ENCODE measurements at regions not wholly inside any gene's neighbourhood (a gene's known extent, or its start where the extent isn't known, plus 50 kb on each side); places are given as distances from the start of the nearest gene placed in this dataset.

DNA sequence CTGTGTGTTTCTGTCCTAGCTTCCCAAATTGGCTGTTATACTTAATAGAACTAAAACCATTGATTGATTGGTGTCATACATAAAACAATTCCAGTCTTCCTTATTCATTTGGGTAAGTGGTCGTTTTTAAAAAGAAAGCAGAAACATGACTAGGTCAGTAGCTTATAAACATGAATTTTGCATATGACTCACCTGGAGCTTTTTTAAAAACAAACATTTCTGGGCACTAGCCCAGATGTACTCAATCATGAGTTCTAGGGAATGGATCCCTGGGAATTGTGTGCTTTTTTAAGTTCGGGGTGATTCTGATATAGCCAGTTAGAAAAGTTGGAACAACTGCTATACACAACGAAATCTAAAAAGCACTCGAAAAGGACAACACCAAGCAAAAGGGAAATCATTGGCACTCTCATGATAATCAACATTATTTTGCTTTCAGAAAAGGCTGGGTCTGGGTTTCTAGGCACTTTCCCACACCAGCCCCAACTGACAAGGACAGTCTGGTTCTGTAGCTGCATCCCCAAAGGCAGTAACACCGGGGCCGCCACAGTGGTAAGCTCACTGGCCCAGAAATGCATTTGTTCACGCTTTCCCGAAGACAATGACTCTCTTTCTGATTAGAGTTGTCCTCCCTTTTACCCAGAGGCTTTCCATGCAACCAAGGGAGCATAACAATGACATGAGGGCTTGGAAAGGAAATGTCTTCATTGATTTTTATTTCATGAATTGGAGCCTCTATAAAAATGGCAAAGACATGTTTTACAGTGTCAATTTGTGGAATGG is 664.9 kb upstream of the WWC1 start:
- no peak for DNase-seq

- DNase-seq = no peak
Measured at GRCh38 chr5:167629634-167630033, 661.8 kb upstream of the WWC1 start.

DNA sequence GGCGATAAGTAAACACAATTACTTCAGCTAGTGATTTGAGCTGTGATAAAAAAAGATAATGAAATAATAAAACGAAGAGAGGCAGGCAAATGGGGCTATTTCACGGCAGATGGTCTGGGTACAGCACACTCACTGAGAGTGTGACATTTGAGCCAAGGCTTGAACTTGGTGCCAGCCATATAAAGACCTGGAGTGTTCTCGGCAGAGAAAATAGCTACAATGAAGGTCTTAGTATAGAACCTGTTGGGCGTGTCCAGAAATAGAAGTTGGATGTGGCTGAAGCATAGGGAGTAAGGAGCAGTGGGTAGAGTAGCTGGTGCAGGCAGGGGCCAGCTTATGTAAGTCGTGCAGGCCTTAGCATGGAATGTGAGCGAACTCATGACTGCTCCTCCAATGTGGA is 660.3 kb upstream of the WWC1 start:
- no peak for DNase-seq

DNA sequence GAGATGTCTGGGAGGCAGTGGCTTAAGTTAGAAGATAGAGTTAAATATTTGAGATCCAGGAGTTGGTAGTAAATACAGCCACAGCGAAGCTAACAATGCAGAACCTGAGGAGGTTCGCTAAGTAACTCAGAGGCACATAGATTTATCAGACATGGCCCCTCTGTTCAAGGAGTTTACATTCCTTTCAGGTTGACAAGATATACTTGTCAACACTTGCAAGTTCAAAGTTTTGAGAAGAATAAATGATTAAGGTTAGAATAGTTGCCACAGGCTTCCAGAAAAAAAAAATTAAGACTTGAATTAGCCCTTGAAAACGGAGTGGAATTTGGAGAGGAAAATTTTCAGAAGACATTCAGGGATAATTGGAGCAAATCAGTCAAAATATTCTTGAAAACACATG is 658.3 kb upstream of the WWC1 start:
- no peak for DNase-seq

DNA sequence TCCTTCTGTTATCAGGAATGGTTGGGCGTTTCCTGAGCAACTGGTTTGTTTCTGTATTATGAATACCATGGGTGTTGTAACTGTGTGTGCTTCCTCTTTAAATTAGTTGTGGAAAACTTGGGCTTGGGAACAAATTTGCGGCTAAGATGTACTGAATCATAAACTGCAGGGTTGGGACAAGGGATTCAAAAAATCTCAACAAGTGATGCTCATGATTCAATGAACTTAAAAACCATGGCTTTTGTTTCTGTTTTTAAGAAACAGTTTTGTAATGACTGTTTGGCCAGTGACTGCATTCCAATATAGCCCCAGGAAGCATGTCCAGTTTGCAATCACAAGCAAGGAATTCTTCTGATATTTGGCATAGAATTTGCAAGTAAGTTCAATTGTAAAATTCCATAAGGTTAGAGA is 657.5 kb upstream of the WWC1 start:
- DNase-seq = no peak

DNA sequence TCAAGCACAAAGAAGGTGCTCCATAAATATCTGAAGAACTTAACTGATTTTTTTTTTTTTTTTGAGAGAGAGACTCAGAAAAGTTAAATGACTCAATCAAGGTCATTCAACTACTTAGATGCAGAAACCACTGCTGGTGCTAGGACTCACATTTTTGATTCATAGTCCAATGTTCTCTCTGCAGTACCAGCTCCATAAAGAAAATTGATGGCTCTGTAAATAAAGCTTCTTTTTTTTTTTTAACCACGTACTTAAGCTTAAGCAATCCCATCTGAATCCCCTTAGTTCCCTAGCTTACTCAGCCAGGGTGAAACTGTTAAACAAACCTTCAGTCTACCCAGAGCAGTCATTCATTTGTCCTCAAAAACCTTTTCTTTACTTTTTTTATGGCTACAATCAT is 657.0 kb upstream of the WWC1 start:
- DNase-seq = no peak

DNA sequence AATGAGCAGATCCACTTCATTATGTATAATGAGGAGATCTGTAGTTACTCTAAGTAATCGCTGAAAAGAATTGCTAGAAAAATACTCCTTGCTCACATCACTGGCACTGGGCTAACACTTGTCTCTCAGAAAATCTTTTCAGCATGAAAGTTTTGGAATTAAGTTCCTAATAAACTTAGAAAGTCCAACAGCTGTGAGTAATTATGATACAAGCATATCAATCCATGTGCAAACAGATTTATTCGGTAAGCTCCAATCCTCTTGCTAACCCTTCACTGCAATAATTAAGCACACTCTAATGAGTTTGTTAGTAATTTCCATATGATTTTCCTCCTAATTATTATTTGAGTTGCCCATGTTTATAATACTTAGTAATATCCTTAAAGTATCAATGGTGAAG is 652.6 kb upstream of the WWC1 start:
- DNase-seq = no peak

DNA sequence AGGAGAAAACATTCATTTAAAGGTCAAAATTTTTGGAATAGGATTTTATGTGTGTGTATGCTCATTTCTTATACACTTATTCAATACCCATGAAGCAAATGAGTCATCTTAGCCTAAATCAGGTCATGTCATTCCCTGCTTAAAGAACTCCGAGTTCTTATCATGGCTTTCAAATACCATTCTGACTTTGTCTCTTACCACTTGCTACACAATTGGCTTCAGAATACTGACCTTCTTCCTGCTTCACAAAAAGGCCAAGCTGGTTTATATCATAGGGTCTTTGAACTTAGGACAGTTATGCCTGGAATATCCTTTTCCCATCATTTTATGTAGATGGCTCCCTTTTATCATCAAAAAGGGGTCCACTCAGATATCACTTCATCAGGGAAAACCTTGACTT is 652.2 kb upstream of the WWC1 start:
- no peak for DNase-seq

- DNase-seq = no peak
Measured at GRCh38 chr5:167639766-167640165, 651.7 kb upstream of the WWC1 start.

- DNase-seq = no peak
Measured at GRCh38 chr5:167642181-167642580, 649.3 kb upstream of the WWC1 start.

DNA sequence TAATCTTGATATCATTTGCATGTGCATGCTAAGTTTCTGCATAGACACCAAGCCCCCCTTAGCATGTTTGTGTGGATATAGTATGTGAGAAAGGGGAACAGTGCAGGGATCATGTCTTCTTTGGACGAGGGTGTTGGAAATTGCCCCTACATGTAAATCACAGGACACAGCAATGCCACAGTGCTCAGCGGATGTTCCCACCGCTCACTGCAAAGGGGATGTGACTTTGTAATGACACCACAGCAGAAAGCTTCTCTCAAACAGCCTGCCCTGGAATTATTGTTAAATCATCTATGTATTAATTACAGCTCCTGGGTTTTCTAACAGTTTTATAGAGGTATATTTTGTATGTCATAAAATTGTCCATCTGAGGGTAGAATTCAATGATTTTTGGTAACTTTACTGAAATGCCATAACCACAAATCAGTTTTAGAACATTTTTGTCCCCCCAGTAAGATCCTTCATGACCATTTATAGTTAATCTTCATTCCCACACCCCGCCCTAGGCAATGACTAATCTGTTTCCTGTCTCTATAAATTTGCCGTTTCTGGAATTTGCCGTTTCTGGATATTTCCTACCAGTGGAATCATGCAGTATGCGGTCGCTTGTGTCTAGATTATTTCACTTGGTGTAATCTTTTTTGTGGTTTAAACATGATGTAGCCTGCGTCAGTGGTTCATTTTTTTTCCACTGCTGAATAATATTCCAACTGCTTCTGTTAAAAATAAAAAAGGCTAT is 648.5 kb upstream of the WWC1 start:
- DNase-seq = no peak

- no peak for DNase-seq
Measured at GRCh38 chr5:167643631-167644280, 647.7 kb upstream of the WWC1 start.

GRCh38 chr5:167644619-167645018 is 646.8 kb upstream of the WWC1 start:
- DNase-seq = no peak

DNA sequence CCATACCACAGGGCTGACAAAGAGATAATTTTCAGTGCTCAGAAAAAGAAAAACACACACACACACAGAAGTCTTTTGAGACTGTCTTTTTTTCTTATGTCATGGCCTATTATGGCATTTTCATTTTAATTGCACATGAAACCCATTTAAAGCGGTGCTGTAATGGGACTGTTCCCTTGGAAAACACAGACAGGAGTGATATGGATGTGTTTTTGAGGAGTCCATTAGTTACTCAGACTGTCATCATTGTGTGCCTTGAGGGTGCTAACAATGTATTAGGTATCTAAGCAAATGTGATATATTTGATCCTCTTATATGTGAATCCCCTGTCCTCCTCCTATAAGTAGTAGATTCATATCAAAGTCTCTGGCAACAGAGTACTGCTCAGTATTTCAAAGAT is 642.0 kb upstream of the WWC1 start:
- DNase-seq = no peak

DNA sequence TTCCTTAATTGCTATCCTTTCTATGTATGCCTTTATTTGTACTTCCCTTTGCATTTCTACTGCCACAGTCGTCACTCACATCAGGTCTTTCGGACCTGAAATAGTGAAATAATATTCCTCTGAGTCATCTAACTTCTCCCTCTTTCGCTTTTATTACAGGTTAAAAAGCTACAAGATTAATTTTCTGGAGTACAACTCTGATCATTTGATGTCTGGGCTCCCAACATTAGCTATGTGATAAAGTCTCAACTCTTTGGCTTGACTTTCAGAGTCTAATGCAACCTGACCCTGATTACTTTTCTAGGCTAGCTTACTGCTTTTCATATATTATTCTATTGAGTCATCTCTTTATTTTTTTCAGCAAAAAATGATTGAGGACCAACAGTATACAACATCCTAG is 638.8 kb upstream of the WWC1 start:
- no peak for DNase-seq

GRCh38 chr5:167653645-167654106 is 637.8 kb upstream of the WWC1 start:
- DNase-seq = no peak

DNA sequence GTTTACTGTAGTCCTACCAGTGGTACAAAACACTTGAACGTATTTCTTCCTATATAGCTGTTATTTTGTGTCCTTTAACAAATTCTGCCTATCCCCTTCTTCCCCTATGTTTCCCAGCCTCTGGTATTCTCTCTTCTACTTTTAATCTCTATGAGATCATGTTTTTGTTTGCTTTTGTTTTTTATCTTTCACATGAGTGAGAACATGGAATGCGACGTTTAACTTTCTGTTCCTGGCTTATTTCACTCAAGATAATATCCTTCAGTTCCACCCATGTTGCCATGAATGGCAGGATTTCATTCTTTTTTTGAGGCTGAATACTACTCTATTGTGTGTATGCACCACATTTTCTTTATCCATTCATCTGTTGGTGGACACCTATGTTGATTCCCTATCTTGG is 634.4 kb upstream of the WWC1 start:
- no peak for DNase-seq

DNA sequence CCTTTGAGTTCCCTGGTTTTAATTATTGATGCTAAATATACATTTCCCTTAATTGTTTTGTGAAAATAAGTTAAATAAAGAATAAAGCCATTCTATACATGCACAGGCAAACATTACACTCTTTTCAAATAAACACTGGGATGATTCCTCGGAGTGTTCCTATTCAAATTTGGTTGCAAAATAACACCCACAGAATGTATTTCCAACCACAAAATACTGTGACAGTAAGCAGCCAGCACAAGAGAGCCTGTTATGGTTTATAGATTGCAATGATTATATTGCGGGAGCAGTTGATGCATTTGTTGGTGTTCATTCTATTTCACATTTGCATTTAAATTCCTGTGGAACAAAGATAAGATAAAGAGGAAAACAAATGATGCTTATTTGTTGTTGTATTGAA is 632.6 kb upstream of the WWC1 start:
- DNase-seq = no peak

- DNase-seq = no peak
Measured at GRCh38 chr5:167661605-167662004, 629.8 kb upstream of the WWC1 start.

DNA sequence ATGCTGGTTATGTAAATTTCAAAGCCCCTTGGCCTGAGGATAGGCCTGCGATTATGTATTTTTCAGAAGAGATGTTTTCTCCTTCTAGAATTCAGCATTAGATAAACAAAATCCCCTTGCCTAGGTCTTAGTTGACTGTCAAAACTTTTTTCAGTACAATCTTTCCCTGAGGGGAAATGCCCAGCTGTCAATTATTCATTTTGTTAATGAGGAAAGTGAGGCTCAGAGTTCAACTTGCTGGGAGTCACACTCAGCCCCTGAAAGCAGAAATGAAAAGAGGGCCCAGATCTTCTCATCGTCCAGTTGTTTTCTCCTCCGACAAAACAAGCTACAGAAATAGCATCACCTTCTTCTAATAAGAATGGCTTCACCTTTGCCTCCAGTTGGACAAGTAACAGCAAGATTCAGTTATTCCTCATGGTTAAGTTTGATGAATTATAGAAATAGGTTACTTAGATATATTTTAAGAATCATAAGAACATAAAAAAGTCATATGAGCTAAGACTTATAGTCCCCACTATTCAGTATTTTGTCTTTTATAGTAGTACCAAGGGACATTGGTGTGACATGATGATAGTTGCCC is 627.1 kb upstream of the WWC1 start:
- no peak for DNase-seq

DNA sequence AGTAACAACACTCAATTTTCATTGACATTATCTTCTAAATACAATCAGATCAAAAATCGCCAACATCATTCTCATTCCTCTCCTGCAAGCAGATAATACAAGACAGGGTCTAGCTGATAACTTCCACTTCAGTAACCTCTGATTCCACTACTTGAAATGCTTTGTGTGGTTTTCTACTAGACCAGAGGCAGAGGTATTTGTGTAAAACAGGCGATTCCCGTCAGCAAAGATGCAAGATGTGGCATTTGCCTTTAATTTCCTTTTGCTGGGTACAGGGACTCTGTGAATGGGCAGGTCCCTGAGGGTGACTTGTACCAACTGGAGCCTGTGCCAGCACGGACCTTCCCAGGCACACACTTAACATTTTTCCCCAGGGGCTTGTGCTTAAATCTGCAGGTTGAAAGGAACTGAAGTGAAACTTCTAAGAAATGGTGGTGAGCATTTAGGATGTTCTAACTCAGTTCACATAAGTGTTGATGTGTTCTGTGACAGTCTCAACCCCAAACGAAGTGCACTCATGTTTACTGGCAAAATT is 625.5 kb upstream of the WWC1 start:
- no peak for DNase-seq

- no peak for DNase-seq
Measured at GRCh38 chr5:167671176-167671575, 620.3 kb upstream of the WWC1 start.

DNA sequence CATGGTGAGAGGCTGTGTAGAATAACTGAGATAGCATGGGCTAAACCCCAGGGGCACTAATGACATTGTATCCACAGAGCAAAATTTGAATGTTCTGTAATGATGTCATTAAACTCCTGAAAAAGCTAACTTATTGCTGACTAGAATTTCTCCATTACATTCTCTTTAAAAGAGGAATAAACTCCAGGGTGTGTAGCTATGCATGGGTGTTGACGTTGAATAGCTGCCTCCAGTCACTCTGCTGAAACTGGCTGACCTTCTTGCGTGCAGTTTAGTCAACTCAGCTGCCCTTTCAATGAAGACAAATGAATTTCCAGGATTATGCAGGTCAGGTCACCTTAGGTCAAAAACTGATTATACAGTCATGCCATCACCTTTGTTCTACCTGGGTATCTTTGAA is 617.5 kb upstream of the WWC1 start:
- DNase-seq = no peak
